Esophagus squamous epithelium (tissue), 4 donors: ENCODE measurements at regions not wholly inside any gene's neighbourhood (a gene's known extent, or its start where the extent isn't known, plus 50 kb on each side); places are given as distances from the start of the nearest gene placed in this dataset.

ENCODE experiments used
- CTCF ChIP-seq, 6 experiments: fragments of 450-650 bp in 4 of 6; fragments of 200-600 bp in 2 of 6; sonication (generic) in 2 of 6; IDR thresholded peaks; one replicate each; pipeline ENCODE4 v1.5.1; 2016 to 2019; ENCODE audit warnings: antibody characterized with exemption in 6 of 6, mild to moderate bottlenecking in 4 of 6, moderate library complexity in 4 of 6
- POLR2A ChIP-seq, 4 donors: fragments of 450-650 bp; IDR thresholded peaks; one replicate each; pipeline ENCODE4 v1.6.1; 2017; ENCODE audit warnings: antibody characterized with exemption in 4 of 4, mild to moderate bottlenecking in 4 of 4, moderate library complexity in 3 of 4

- TF ChIP-seq CTCF (IDR thresholded peaks at IDR 0.05): no peak
- no peak for TF ChIP-seq POLR2A (IDR thresholded peaks at IDR 0.05)
Observed at GRCh38 chr21:16743317-16743716, 769.5 kb upstream of the CXADR start.
